ENCODE measurements at regions not wholly inside any gene's neighbourhood (a gene's known extent, or its start where the extent isn't known, plus 50 kb on each side); places are given as distances from the start of the nearest gene placed in this dataset.
"Not testable (repeated sequence)": the region's sequence is repeated elsewhere in the genome, so short reads cannot be mapped to it uniquely, and the experiment has no call there.

DNA sequence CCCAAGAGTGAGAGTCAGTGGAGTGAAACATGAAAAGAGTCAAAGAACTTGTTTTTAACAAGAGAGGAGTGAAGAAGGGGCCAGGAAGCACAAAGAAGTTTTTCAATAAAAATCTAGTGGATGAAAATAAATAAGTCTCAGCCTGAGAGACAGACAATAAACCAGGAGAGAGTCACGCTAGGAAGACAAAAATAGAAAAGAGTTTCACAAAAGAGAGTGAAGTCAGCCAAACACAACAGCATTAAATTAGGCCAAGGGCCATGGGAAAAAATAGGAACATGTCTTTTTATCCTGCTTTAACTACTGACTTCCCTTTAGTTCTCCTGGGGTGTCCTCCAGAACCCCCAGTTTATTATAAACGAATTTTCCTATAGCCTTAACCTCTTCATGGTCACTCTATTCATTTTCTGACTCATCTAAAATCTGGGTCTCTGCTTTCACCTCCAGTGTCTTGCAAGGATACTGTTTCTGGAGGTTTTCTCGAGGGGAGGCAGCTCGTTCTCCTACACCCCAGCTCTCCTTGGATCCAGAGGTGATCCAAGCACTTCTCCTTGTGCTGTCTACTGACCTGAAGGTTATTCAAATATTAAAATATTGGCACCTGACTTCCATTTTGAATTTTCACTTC, 571.5 kb upstream of the PPP2R3A start:
- no peak for DNase-seq (ENCODE audit: low spot score)

DNA sequence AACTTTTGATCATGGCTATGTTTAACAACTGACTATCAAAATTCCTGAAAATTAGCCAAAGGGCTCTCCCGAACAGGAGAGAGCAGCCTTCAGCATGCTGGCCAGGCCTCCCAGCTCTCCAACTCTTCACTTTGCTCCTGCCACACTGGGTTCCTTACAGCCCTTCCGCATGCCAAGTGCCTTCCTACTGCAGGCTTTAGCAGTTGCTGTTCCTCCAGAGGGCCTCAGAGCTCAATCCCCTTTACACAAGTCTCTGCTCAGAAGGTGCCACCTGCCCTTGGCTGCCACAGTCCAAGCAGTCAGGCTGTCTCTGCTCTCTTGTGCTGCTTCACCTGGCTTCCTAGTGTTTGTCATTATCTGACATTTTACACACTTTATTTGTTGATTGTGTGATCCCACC, 553.1 kb upstream of the PPP2R3A start:
- no peak for DNase-seq (ENCODE audit: low spot score)

- no peak for DNase-seq (ENCODE audit: low spot score)
Observed at GRCh38 chr3:135416182-135416581, 549.3 kb upstream of the PPP2R3A start.

GRCh38 chr3:135419155-135419554, 546.4 kb upstream of the PPP2R3A start:
- no peak for DNase-seq (ENCODE audit: low spot score)

DNA sequence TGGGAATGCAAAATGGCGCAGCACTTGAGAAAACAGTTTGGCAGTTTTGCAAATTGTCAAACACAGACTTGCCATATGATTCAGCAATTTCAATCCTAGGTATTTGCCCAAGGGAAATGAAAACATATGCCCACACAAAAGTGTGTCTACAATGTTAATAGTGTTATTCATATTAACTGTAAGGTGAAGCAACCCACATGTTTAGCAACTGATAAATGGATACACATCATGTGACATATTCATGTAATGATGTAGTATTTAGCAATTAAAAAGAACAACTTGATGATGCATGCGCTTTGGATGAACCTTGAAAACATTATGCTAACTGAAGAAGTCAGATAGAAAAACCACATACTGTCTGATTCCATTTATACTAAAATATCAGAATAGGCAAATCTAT, 539.0 kb upstream of the PPP2R3A start:
- no peak for DNase-seq (ENCODE audit: low spot score)

- no peak for DNase-seq (ENCODE audit: low spot score)
Observed at GRCh38 chr3:135432402-135432801, 533.1 kb upstream of the PPP2R3A start.

GRCh38 chr3:135438889-135439597, 526.5 kb upstream of the PPP2R3A start:
- DNase-seq (ENCODE audit: low spot score), result not testable (repeated sequence)

GRCh38 chr3:135439632-135440031, 525.9 kb upstream of the PPP2R3A start:
- DNase-seq (ENCODE audit: low spot score), result not testable (repeated sequence)

DNA sequence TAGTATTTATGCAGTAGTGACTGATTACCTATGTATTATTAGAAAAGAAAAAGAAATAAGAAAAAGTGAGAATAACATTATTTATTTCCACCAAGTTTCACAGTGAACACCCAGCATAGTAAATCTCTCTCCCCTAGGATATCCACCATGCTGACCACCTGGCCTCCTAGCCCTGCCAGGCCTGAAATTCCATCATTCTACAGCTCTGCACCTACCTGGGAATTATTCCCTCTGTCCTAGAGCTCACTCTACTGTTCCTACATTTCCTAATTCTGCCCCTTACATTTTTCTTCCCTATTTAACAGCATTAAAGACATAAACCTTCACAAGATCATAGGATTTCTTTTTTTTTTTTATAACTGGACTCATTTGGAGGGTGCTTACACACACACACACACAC, 525.3 kb upstream of the PPP2R3A start:
- no peak for DNase-seq (ENCODE audit: low spot score)

DNA sequence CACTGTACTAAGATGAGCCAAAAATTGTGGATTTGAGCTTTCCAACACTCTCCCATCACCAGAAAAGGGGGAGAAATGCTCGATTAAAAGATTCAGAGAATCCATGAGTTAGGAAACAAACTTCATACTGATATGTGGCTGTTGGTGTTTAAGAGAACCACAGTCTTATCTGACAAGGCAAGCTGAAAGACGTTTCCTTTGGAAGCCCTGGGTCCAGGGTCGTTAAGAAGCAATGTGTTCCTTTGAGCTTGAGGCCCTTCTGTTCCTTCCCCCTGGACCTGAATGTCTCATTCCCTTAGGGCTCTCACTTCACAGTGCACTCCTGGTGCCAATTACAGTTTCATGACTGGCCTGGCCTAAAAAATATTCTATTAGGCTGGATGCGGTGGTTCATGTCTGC, 524.8 kb upstream of the PPP2R3A start:
- DNase-seq (ENCODE audit: low spot score), result no peak

DNA sequence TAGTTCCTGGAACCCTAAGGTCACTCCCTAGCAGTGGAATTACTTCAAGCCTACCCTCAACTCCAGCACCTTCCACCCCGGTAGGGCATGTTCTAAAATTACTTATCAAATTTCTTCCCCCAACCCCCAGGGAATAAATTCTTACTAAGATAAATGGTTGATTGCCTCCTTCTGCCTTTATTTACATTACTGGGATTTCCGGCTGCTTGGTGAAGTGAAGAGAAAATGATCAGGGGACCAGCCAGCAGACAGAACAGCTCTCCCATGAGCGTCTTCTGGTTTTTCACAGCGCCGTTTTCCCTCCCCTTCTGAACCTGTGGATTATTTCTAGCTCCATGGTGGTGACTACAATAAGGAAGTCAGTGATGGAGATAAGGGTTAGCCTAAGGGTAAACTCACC, 521.5 kb upstream of the PPP2R3A start:
- no peak for DNase-seq (ENCODE audit: low spot score)

- DNase-seq (ENCODE audit: low spot score), result no peak
Observed at GRCh38 chr3:135447483-135447882, 518.0 kb upstream of the PPP2R3A start.

- no peak for DNase-seq (ENCODE audit: low spot score)
Observed at GRCh38 chr3:135448520-135448919, 517.0 kb upstream of the PPP2R3A start.

DNA sequence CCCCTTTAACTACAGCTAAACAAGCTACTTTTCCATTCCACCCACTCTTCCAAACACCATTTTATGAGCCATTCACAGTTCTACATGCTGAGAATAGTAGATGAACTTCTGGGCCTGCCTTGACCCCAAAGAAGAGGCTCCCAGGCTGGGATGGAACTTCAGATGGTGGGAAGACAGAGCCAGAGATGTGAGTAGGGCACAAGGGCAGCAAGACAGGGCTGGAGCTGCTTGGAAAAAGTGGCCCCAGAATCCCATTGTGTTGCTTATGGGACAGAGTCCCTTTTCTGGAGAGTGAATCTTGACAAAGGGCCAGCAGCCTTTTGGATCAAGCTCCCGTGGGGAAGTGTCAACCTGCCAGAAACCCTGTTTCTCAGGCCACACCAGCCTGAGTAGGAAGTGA, 516.5 kb upstream of the PPP2R3A start:
- DNase-seq (ENCODE audit: low spot score), result no peak

- DNase-seq (ENCODE audit: low spot score), result no peak
Observed at GRCh38 chr3:135451037-135451785, 514.3 kb upstream of the PPP2R3A start.

GRCh38 chr3:135452881-135453280, 512.6 kb upstream of the PPP2R3A start:
- DNase-seq (ENCODE audit: low spot score), result no peak

DNA sequence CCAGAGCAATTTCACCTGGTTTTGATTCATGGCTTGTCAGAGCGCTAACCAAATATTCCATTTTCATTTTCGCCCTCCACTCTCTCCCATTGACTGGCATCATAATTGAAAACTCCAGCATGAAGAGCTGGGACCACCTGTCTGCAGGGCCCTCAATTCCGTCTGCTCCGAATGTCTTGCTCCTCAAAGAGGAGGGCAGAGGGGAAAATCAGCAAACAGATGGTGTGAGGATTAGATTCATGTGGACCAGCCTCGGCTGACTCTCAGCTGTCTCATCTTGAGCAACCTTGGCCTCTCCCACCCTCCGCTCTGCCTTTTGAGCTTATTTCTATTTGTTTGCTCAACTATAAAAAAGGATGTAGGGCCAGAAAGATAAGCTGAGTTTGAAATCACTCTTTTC, 512.2 kb upstream of the PPP2R3A start:
- DNase-seq (ENCODE audit: low spot score), result no peak

DNA sequence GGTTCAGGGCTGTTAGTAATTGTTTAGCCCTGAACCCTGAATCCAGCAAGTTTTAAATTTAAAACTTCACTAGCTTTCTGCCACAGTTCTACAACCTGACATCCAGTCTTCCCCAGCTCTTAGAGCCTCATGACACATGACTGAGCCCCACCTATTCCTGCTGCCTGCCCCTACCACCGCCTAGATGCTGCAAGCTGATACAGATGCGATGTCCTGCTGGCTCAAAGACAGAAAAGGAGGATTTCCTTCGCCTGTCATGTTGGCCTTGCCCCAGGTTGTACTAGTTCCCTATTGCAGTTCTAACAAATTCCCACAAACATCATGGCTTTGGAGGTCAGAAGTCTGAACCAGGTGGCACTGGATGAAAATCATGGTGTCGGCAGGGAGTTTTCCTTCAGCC, 510.6 kb upstream of the PPP2R3A start:
- no peak for DNase-seq (ENCODE audit: low spot score)

GRCh38 chr3:135456108-135456790, 509.3 kb upstream of the PPP2R3A start:
- no peak for DNase-seq (ENCODE audit: low spot score)

DNA sequence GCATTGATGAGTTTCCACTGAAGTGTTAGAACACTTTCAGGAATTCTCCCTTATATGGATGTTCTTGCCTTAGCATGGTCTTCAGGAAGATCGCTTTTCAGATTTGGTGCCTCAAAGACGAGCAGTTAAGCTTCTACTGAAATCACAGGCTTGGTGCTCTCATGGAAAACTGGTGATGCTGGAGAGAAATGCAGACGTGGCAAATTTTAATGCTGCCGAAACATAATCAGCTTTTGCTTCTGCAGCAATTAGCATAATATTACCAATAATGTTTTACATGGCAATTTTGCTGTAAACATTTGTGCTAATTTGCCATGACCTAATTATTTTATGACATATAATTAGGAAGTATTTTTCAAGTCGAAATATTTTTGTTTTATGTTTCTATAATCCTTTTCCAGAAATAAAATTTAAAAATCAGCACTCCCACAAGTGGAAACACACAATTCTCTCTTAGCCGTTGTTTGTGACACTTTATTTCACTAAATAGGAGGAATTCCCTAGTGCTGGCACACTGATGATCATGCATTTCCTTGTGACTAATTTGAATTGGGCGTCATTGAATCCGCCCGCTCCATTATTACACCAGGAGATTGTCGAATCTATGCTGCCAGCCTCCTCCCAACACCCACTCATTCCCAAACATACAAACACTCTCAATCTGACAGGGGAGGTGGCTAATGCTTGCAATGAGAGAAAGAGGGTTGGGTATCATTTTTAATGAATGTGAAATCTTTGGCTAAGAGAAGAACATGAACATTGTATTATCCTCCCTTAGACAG, 506.8 kb upstream of the PPP2R3A start:
- no peak for DNase-seq (ENCODE audit: low spot score)

DNA sequence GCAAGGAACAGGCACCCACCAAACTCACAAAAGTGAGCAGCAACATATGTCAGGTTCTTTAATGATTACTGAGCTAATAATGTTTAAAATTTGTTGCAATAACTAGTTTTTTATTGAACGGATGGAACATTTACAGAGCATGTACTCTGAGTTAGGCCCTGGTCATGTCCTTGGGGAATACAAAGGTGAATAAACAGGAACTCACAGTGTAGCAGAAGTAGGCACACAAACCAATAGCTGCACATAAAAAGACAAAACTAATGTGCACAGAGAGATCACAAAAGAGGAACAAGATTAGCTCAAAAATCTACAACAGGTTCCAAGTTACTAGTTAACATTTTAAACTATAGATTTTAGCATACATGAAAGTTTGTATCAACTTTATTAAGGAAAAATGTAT, 505.3 kb upstream of the PPP2R3A start:
- DNase-seq (ENCODE audit: low spot score), result no peak

DNA sequence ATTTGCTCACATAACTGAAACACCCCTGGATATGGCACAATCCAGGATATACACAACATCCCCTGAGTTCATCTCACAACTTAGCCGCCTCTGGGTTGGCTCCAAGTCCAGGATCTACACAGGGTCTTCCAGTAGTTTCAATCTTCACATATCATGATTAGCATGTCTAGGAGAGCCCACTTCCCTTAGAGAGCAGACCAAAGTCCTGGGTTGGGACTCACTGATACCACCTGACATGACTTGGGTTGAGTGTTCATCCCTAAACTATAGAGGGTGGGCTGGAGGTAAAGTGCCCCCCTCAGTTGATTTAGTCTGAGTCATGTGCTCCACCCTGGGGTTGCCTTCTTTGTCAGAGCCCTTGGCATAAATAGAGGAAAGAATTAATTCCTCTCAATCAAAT, 493.6 kb upstream of the PPP2R3A start:
- no peak for DNase-seq (ENCODE audit: low spot score)

Measured in COLO829 (cell line).